ENCODE measurements at regions not wholly inside any gene's neighbourhood (a gene's known extent, or its start where the extent isn't known, plus 50 kb on each side); places are given as distances from the start of the nearest gene placed in this dataset.

DNA sequence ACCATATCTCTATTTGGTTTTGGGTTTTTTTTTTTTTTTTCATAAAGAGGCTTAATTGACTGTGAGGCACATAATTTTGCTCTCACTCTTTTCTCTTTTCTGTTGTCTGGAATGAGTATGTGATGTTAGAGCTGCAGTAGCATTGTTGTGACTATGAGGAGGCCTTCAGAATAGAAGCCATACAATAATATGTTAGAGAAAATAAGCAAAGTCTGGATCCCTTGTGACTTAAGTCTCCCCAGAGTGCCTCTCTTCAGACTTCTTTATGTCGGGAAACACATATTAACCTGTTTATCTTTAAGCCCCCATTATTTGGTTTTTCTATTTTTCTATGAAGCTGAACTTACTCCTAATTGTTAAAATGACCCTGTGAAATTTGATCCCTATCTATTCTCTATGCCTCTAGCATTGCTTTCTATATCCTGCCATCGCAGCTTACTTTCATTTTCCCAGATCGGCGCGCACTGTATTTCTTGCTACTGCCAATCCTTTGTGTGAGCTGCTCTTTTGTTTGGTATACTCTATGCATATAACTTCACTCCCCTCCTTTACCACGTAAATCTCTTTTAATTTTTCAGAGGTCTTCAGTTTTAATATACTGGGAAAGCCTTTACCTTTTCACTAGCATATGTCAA lies 372.5 kb upstream of the KCNN2 start:
- Histone ChIP-seq H2BK20ac (ENCODE audit: low read depth, low read length) (no peak overlapping the region), H3K9me3 (ENCODE audit: control insufficient read depth, insufficient read depth, low read length) (no peaks in the 10 kb centered on the region), H2AK9ac (replicated peaks; ENCODE audit: low read depth, low read length, poor library complexity) (no peak overlapping the region), H3K4me1 (ENCODE audit: control insufficient read depth, insufficient read depth, low read length) (no peaks in the 10 kb centered on the region), H3K4ac (ENCODE audit: low read depth, low read length) (no peak overlapping the region), H2BK15ac (ENCODE audit: low read depth, low read length) (no peak overlapping the region), H3K4me2 (ENCODE audit: low read depth, low read length) (no peak overlapping the region), H3K18ac (ENCODE audit: low read depth, low read length) (no peak overlapping the region), H3K4me3 (ENCODE audit: insufficient read depth, low read depth, low read length) (no peak overlapping the region), H3K36me3 (ENCODE audit: control insufficient read depth, insufficient read depth, low read length) (no peaks in the 10 kb centered on the region), H2AK5ac (ENCODE audit: low read depth, low read length) (no peak overlapping the region), H3K23ac (ENCODE audit: low read depth, low read length) (no peak overlapping the region), H3K56ac (ENCODE audit: extremely low read depth, insufficient read depth, low read length) (no peak overlapping the region), H3K14ac (replicated peaks; ENCODE audit: low read depth, low read length) (no peak overlapping the region), H2BK5ac (ENCODE audit: low read depth, low read length, poor library complexity, severe bottlenecking) (no peak overlapping the region), H4K20me1 (ENCODE audit: insufficient read depth, low read length) (no peaks in the 10 kb centered on the region), H3K27ac (ENCODE audit: insufficient read depth, low read length) (no peak overlapping the region), H3K79me1 (ENCODE audit: low read depth in 1 of 2, low read length in 2 of 2) (no peaks in the 10 kb centered on the region), H2BK120ac (ENCODE audit: low read depth, low read length) (no peak overlapping the region), H3K9me1 (ENCODE audit: insufficient read depth, low read length) (no peaks in the 10 kb centered on the region), H3K27me3 (ENCODE audit: control insufficient read depth, insufficient read depth, low read length) (no peaks in the 10 kb centered on the region), H4K91ac (ENCODE audit: insufficient read depth, low read depth, low read length) (no peak overlapping the region), H4K5ac (ENCODE audit: low read depth, low read length) (no peak overlapping the region), H3K9ac (ENCODE audit: low read depth, low read length) (no peak overlapping the region), H4K8ac (ENCODE audit: low read depth in 2 of 2, low read length in 2 of 2) (no peak overlapping the region), H2AFZ (replicated peaks; ENCODE audit: low read length, poor library complexity) (no peak overlapping the region)
- ChIA-PET POLR2A (ENCODE audit: unreplicated experiment) (no interaction called here), CTCF (no interaction called here)
- dilution Hi-C loops (cut with HindIII; ENCODE audit: low sequenced_read_pairs, unreplicated experiment): no loop called here
- BruUV-seq (replicated peaks): no TSS peak
- in situ Hi-C loops (cut with MboI; ENCODE audit: low sequenced_read_pairs): no loop called here
- intact Hi-C loops (cut with micrococcal nuclease): no loop called here
- ATAC-seq (ENCODE audit: low read depth): no peak
- DNase-seq: no peak
- no peak for TF ChIP-seq FOS (IDR thresholded peaks at IDR 0.05; ENCODE audit: low read depth, low read length)
- TF ChIP-seq CEBPB (IDR thresholded peaks at IDR 0.05; ENCODE audit: low read depth, low read length): no peak
- 60% methylated on average over 1 of the region's 6 CpGs; no CpG with 5 or more reads in 1 of the 2 experiments for WGBS, 2 experiments (ENCODE audit: extremely low coverage in 2 of 2, insufficient read length in 1 of 2)
